Heart left ventricle (tissue), 16 donors: ENCODE measurements at regions not wholly inside any gene's neighbourhood (a gene's known extent, or its start where the extent isn't known, plus 50 kb on each side); places are given as distances from the start of the nearest gene placed in this dataset.

ENCODE experiments used
- ATAC-seq, 4 donors: fragments of 200-7000 bp; cut with Tn5 transposase; one replicate each; pipeline ENCODE4 v1.9.1; 2020 to 2022; ENCODE audit warnings: moderate library complexity in 4 of 4, mild to moderate bottlenecking in 3 of 4, moderate number of reproducible peaks in 1 of 4
- DNase-seq, 5 donors: peaks; one replicate each; pipeline ENCODE4 v3.0.0-alpha.2; 2020
- H3K27ac ChIP-seq, 12 donors: fragments of 200-600 bp; sonication (generic) in 4 of 12; one replicate each; pipeline versions ENCODE4 v1.5.0 to v1.8.0; 2016 to 2022; ENCODE audit warnings: mild to moderate bottlenecking in 2 of 12
- H3K27me3 ChIP-seq, 9 donors: fragments of 200-600 bp; sonication (generic) in 2 of 9; one replicate each; pipeline versions ENCODE4 v1.5.1 to v1.8.0; 2016 to 2022; ENCODE audit warnings: mild to moderate bottlenecking in 3 of 9
- H3K36me3 ChIP-seq, 9 donors: fragments of 200-600 bp; sonication (generic) in 2 of 9; one replicate each; pipeline versions ENCODE4 v1.5.0 to v1.8.0; 2018 to 2022; ENCODE audit warnings: mild to moderate bottlenecking in 2 of 9
- H3K4me1 ChIP-seq, 12 donors: fragments of 200-600 bp; sonication (generic) in 4 of 12; one replicate each; pipeline versions ENCODE4 v1.5.0 to v1.8.0; 2016 to 2022; ENCODE audit warnings: mild to moderate bottlenecking in 3 of 12
- H3K4me3 ChIP-seq, 12 donors: fragments of 200-600 bp; sonication (generic) in 4 of 12; one replicate each; pipeline versions ENCODE4 v1.5.0 to v1.8.0; 2017 to 2022; ENCODE audit warnings: mild to moderate bottlenecking in 9 of 12, moderate library complexity in 4 of 12
- H3K9me3 ChIP-seq, 12 donors: fragments of 200-600 bp; sonication (generic) in 4 of 12; one replicate each; pipeline versions ENCODE4 v1.5.0 to v1.8.0; 2016 to 2022; ENCODE audit warnings: mild to moderate bottlenecking in 1 of 12
- POLR2A ChIP-seq, 2 donors: fragments of 450-650 bp; IDR thresholded peaks; one replicate each; pipeline ENCODE4 v1.6.1; 2017; ENCODE audit warnings: antibody characterized with exemption in 2 of 2, mild to moderate bottlenecking in 2 of 2, moderate library complexity in 2 of 2
- WGBS, 4 donors: extraction: QIAGEN DNeasy Blood & Tissue Kit in 2 of 4; methylation state at CpG; one replicate each; pipeline versions ENCODE4 v1.1.5 to v1.1.7; 2013 to 2018; 5-methylcytosine and 5-hydroxymethylcytosine counted together
- intact Hi-C, 10 donors: fragments of 100-400 bp; cut with DNase I; formaldehyde crosslinking; loops; one replicate each; pipeline versions ENCODE4 v1.11.1 to v1.14.2; 2022
- TF ChIP-seq, protein P1 (sequence below), 12 donors: fragments of 200-600 bp; sonication (generic) in 4 of 12; IDR thresholded peaks; one replicate each; pipeline versions ENCODE4 v1.5.0 to v1.8.0; 2018 to 2022; ENCODE audit warnings: antibody characterized with exemption in 12 of 12, mild to moderate bottlenecking in 5 of 12
- donor health status: ischemic (EF 13 %, LVEDD 7.1; RV severe dilation, severe dysfunction).
- donor health status: healthy with polysubstance abuse.
- donor health status: DM: no; HTN: yes; CAD: no.
- donor health status: DM: no; HTN: no; CAD: no.
- donor health status: ischemic (EF 25% LVEDD 6.9; RV normal size, moderate dysfunction).
- donor health status: ischemic (EF 25% LVEDD 5.7; RV mildly dilated, moderate dysfunction).
- donor health status: healthy.
- donor health status: DM: yes; HTN: yes; CAD: no.
- donor health status: ischemic (EF 35%, LVEDD 5.7; RV mildly dilated, moderate dysfunction).
- donor health status: nonischemic (EF 11% LVEDD 7.7; RV severe dilation, severe dysfunction).
- donor health status: DM: yes; HTN: yes; CAD: no.
- donor health status: PGD.
- donor health status: ischemic (EF 29% LVEDD 5.4; RV normal size, mild dysfunction).
- donor health status: nonischemic (EF 23%, LVEDD 6.1; RV moderate dilation, normal function).

DNA sequence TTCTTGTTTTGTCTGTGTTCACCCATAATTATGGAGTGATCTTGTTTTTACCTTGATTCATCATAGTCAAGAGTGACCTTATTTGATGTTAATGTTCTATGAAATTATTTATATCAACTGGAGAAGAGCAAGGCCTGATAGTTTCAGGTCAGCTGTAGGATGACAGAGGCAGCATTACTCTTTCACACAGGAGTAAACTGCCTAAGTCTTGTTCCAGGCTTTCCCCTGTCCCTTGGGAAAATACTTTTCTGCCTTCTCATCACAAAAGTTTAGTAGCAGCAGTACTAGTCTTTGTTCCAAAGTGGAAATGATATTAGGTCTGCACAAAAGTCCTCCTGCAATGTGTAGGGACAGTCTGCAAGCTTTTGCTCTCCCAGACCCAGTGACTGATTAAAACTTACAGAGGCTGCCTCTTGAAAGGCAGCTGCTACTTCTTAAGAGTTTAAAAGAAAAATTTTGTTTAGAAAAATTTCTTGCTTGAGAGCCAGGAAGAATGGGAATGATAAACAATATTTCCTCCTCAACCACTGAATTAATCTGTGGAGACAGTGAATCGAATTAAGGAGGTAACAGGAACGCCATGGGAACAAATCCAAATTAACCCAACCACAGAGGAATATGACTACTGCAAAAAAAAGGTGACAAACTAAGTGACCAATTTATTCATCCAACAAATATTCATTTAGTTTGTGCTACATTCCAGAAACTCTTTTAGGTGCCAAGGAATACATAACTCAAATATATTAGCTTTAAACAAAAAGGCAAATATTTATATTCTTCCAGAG lies 991.4 kb upstream of the PABPC4L start:
- H3K27ac ChIP-seq: no peak overlapping the region
- TF ChIP-seq, protein P1, sequence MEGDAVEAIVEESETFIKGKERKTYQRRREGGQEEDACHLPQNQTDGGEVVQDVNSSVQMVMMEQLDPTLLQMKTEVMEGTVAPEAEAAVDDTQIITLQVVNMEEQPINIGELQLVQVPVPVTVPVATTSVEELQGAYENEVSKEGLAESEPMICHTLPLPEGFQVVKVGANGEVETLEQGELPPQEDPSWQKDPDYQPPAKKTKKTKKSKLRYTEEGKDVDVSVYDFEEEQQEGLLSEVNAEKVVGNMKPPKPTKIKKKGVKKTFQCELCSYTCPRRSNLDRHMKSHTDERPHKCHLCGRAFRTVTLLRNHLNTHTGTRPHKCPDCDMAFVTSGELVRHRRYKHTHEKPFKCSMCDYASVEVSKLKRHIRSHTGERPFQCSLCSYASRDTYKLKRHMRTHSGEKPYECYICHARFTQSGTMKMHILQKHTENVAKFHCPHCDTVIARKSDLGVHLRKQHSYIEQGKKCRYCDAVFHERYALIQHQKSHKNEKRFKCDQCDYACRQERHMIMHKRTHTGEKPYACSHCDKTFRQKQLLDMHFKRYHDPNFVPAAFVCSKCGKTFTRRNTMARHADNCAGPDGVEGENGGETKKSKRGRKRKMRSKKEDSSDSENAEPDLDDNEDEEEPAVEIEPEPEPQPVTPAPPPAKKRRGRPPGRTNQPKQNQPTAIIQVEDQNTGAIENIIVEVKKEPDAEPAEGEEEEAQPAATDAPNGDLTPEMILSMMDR (IDR thresholded peaks at IDR 0.05): no peak
- no peak for TF ChIP-seq POLR2A (IDR thresholded peaks at IDR 0.05)
- peaks cover 0 to 5% (median 0%) of the 10 kb centered on the region in 12 donors for H3K9me3 ChIP-seq
- 55 to 74% (median 60%) methylated on average over 2 of the region's 2 CpGs for WGBS, 4 donors
- intact Hi-C loops: no loop called here
- DNase-seq: no peak
- no peak for ATAC-seq
- no peaks in the 10 kb centered on the region for H3K36me3 ChIP-seq
- H3K4me1 ChIP-seq: no peaks in the 10 kb centered on the region
- H3K4me3 ChIP-seq: no peak overlapping the region
- H3K27me3 ChIP-seq: no peaks in the 10 kb centered on the region

DNA sequence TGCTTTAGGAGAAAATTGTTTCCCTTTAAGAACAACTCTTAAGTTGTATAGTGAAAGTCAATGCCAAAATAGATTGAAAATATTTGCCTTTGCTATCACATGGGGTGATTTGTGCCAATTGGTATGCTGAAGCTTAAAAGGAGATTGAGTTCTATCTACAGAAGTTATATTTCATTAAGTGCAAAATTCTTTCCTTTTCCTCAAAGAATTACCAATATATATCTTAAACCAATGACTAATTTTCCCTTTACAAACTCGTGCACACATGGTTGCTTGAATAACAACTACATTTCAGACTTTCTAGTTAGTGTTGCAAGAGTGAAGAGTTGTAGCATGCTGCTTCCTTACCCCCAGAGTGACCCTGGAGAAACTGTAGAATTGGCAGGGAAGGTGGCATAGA lies 990.0 kb upstream of the PABPC4L start:
- intact Hi-C loops: no loop called here
- WGBS, 4 donors: 38 to 61% (median 56%) methylated on average over 1 of the region's 1 CpG
- Histone ChIP-seq H3K27me3 (no peaks in the 10 kb centered on the region), H3K9me3 (peaks cover 0 to 5% (median 0%) of the 10 kb centered on the region in 12 donors), H3K27ac (no peak overlapping the region), H3K4me1 (no peaks in the 10 kb centered on the region), H3K4me3 (no peak overlapping the region), H3K36me3 (no peaks in the 10 kb centered on the region)
- TF ChIP-seq, protein P1 (IDR thresholded peaks at IDR 0.05): no peak
- no peak for TF ChIP-seq POLR2A (IDR thresholded peaks at IDR 0.05)
- ATAC-seq (no peak), DNase-seq (no peak)

DNA sequence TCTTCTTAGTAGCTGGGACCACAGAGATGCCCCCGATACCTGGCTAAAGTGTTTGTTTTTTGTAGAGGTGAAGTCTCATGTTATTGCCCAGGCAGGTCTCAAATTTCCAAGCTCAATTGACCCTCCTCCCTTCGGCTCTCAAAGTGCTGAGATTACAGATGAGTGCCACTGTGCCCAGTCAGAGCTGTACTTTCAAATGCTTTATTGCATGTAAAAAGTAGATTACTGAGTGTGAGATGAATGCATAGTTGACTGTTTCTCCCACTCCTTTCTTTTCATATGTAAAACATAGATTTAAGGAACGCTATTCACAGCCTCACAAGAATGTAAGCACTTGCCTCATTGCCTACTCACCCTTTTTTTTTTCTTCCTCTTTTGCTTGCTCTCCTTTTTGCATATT lies 984.4 kb upstream of the PABPC4L start:
- DNase-seq (no peak), ATAC-seq (no peak)
- TF ChIP-seq, protein P1 (IDR thresholded peaks at IDR 0.05): no peak
- no peak for TF ChIP-seq POLR2A (IDR thresholded peaks at IDR 0.05)
- Histone ChIP-seq H3K9me3 (peaks cover 0 to 5% (median 0%) of the 10 kb centered on the region in 12 donors), H3K36me3 (no peaks in the 10 kb centered on the region), H3K4me3 (no peak overlapping the region), H3K4me1 (no peaks in the 10 kb centered on the region), H3K27me3 (no peaks in the 10 kb centered on the region), H3K27ac (no peak overlapping the region)
- 22 to 43% (median 36%) methylated on average over 3 of the region's 3 CpGs for WGBS, 4 donors
- intact Hi-C loops: no loop called here

DNA sequence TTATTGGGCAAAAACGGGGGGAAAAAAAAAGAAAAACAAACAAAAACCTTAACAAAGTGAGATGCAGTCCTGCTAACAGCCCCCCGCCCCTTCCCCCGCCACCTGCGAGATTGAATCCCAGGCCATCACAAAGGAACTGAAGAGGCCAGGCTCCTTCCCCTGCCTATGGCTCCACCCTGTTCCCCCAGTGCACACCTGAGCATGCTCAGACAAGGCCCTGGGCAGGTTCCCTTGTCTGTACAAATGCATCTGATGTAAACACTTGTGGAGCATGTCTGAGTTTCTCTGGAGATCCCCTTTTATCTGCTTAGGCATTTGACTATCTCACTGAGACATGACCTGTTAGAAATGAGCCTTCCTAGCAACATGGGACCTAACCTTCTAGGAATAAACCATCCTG lies 983.7 kb upstream of the PABPC4L start:
- no peak overlapping the region for H3K27ac ChIP-seq
- intact Hi-C loops: no loop called here
- ATAC-seq: no peak
- H3K36me3 ChIP-seq: no peaks in the 10 kb centered on the region
- no peak for DNase-seq
- no peaks in the 10 kb centered on the region for H3K4me1 ChIP-seq
- no peak overlapping the region for H3K4me3 ChIP-seq
- no peak for TF ChIP-seq POLR2A (IDR thresholded peaks at IDR 0.05)
- TF ChIP-seq, protein P1 (IDR thresholded peaks at IDR 0.05): no peak
- H3K9me3 ChIP-seq: peaks cover 0 to 5% (median 0%) of the 10 kb centered on the region in 12 donors
- H3K27me3 ChIP-seq: no peaks in the 10 kb centered on the region
- 57 to 68% (median 62%) methylated on average over 4 of the region's 4 CpGs for WGBS, 4 donors
